Naive thymus-derived CD4-positive, alpha-beta T cell (primary cell): ENCODE measurements at regions not wholly inside any gene's neighbourhood (a gene's known extent, or its start where the extent isn't known, plus 50 kb on each side); places are given as distances from the start of the nearest gene placed in this dataset.

Source experiments
- ATAC-seq: fragments of 150-1000 bp; cut with Tn5 transposase; 2 replicates; pipeline ENCODE4 v1.10.0; 2021; ENCODE audit warnings: mild to moderate bottlenecking, moderate library complexity
- CTCF ChIA-PET: fragments of 350-600 bp; sonication (Branson Sonifier 250); formaldehyde crosslinking; loops from one replicate; lab custom pipeline; 2021; ENCODE audit warnings: antibody characterized with exemption; lab: Charles Lee
- POLR2A ChIA-PET: fragments of 350-600 bp; sonication (Branson Sonifier 250); formaldehyde crosslinking; loops from one replicate; lab custom pipeline; 2021; ENCODE audit warnings: antibody characterized with exemption, inconsistent platforms; lab: Charles Lee
- DNase-seq, 9 donors: peaks; one replicate each; pipeline versions ENCODE4 v3.0.0 to v3.0.0-alpha.2; 2020 to 2022; ENCODE audit warnings: mixed read lengths in 1 of 9
- H3K27ac ChIP-seq: one replicate; pipeline ENCODE4 v1.7.0; 2013; ENCODE audit warnings: mild to moderate bottlenecking, low read depth, low read length, moderate library complexity
- H3K27me3 ChIP-seq, 2 donors: one replicate each; pipeline ENCODE4 v1.7.0; 2013; ENCODE audit warnings: low read length in 2 of 2, mild to moderate bottlenecking in 2 of 2, moderate library complexity in 2 of 2; ENCODE audit not compliant: control insufficient read depth in 2 of 2, insufficient read depth in 2 of 2
- H3K36me3 ChIP-seq, 3 experiments: 1 replicate in 2 of 3; 2 replicates in 1 of 3; pipeline ENCODE4 v1.7.0; 2013; ENCODE audit warnings: low read length in 3 of 3, mild to moderate bottlenecking in 3 of 3, moderate library complexity in 1 of 3; ENCODE audit not compliant: insufficient read depth in 3 of 3, control insufficient read depth in 2 of 3
- H3K4me1 ChIP-seq, 2 donors: one replicate each; pipeline ENCODE4 v1.7.0; 2013; ENCODE audit warnings: low read length in 2 of 2, mild to moderate bottlenecking in 2 of 2, moderate library complexity in 1 of 2; ENCODE audit not compliant: control insufficient read depth in 2 of 2, insufficient read depth in 2 of 2
- H3K4me3 ChIP-seq: 2 replicates; pipeline ENCODE4 v1.7.0; 2013; ENCODE audit warnings: mild to moderate bottlenecking, low read length
- H3K9me3 ChIP-seq, 3 experiments: 1 replicate in 2 of 3; 2 replicates in 1 of 3; pipeline ENCODE4 v1.7.0; 2013; ENCODE audit warnings: low read length in 3 of 3; ENCODE audit not compliant: control insufficient read depth in 2 of 3
- H3K27ac Mint-ChIP-seq, 9 donors: one replicate each; pipeline ENCODE4 v1.8.0; 2020 to 2022; ENCODE audit warnings: mixed read lengths in 9 of 9, mild to moderate bottlenecking in 8 of 9, moderate library complexity in 5 of 9, inconsistent platforms in 2 of 9
- H3K27me3 Mint-ChIP-seq, 5 donors: one replicate each; pipeline ENCODE4 v1.8.0; 2021 to 2022; ENCODE audit warnings: mixed read lengths in 5 of 5, mild to moderate bottlenecking in 1 of 5
- H3K36me3 Mint-ChIP-seq, 5 donors: one replicate each; pipeline ENCODE4 v1.8.0; 2020 to 2022; ENCODE audit warnings: mixed read lengths in 5 of 5, mild to moderate bottlenecking in 3 of 5, inconsistent platforms in 1 of 5
- H3K4me1 Mint-ChIP-seq, 7 donors: one replicate each; pipeline ENCODE4 v1.8.0; 2020 to 2022; ENCODE audit warnings: mixed read lengths in 7 of 7, mild to moderate bottlenecking in 3 of 7, inconsistent platforms in 1 of 7
- H3K4me3 Mint-ChIP-seq, 10 donors: one replicate each; pipeline ENCODE4 v1.8.0; 2020 to 2022; ENCODE audit warnings: mild to moderate bottlenecking in 10 of 10, mixed read lengths in 10 of 10, moderate library complexity in 6 of 10, inconsistent platforms in 2 of 10
- H3K9me3 Mint-ChIP-seq, 11 donors: one replicate each; pipeline ENCODE4 v1.8.0; 2020 to 2022; ENCODE audit warnings: mixed read lengths in 11 of 11, mild to moderate bottlenecking in 4 of 11, inconsistent platforms in 1 of 11, moderate library complexity in 1 of 11
- intact Hi-C, 2 donors: fragments of 100-400 bp; cut with micrococcal nuclease; formaldehyde crosslinking; loops; one replicate each; pipeline ENCODE4 v1.15.1; 2023

GRCh38 chr3:147471741-147472140 is 62.6 kb downstream of the ZIC1 start:
- ATAC-seq (no peak), DNase-seq (no peak)
- intact Hi-C loops = no loop called here
- Histone ChIP-seq H3K27ac (no peak overlapping the region), H3K4me1 (no peaks in the 10 kb centered on the region), H3K4me3 (no peak overlapping the region), H3K9me3 (no peaks in the 10 kb centered on the region), H3K36me3 (no peaks in the 10 kb centered on the region), H3K27me3 (no peaks in the 10 kb centered on the region)
- no peaks in the 10 kb centered on the region for H3K4me1 Mint-ChIP-seq
- H3K27ac Mint-ChIP-seq = no peak overlapping the region
- H3K27me3 Mint-ChIP-seq = no peaks in the 10 kb centered on the region
- peaks cover 0 to 15% (median 2%) of the 10 kb centered on the region in 11 donors for H3K9me3 Mint-ChIP-seq
- CTCF ChIA-PET = interaction anchor here (1.4 kb wide), 1 partner anchor 9 kb away, joined by 4 read pairs; no protein-coding TSS in a partner anchor
- H3K4me3 Mint-ChIP-seq = no peak overlapping the region
- no peaks in the 10 kb centered on the region for H3K36me3 Mint-ChIP-seq
- POLR2A ChIA-PET = no interaction called here

GRCh38 chr3:147472846-147473245 is 63.7 kb downstream of the ZIC1 start:
- H3K27me3 Mint-ChIP-seq = no peaks in the 10 kb centered on the region
- H3K4me3 Mint-ChIP-seq = no peak overlapping the region
- CTCF ChIA-PET = interaction anchor here (1.4 kb wide), 1 partner anchor 8 kb away, joined by 4 read pairs; no protein-coding TSS in a partner anchor
- H3K4me1 ChIP-seq = no peaks in the 10 kb centered on the region
- no peak for DNase-seq
- H3K4me3 ChIP-seq = no peak overlapping the region
- no peaks in the 10 kb centered on the region for H3K9me3 ChIP-seq
- intact Hi-C loops = no loop called here
- no peak for ATAC-seq
- no peaks in the 10 kb centered on the region for H3K36me3 Mint-ChIP-seq
- peaks cover 0 to 10% (median 2%) of the 10 kb centered on the region in 11 donors for H3K9me3 Mint-ChIP-seq
- no peaks in the 10 kb centered on the region for H3K27me3 ChIP-seq
- no peaks in the 10 kb centered on the region for H3K36me3 ChIP-seq
- no peak overlapping the region for H3K27ac ChIP-seq
- POLR2A ChIA-PET = no interaction called here
- no peaks in the 10 kb centered on the region for H3K4me1 Mint-ChIP-seq
- no peak overlapping the region for H3K27ac Mint-ChIP-seq

- H3K4me1 Mint-ChIP-seq = no peaks in the 10 kb centered on the region
- CTCF ChIA-PET = no interaction called here
- Histone ChIP-seq H3K4me3 (no peak overlapping the region), H3K4me1 (no peaks in the 10 kb centered on the region), H3K9me3 (no peaks in the 10 kb centered on the region), H3K27me3 (no peaks in the 10 kb centered on the region), H3K36me3 (no peaks in the 10 kb centered on the region), H3K27ac (no peak overlapping the region)
- peaks cover 0 to 27% (median 6%) of the 10 kb centered on the region in 11 donors for H3K9me3 Mint-ChIP-seq
- no peaks in the 10 kb centered on the region for H3K36me3 Mint-ChIP-seq
- DNase-seq = no peak
- no peak overlapping the region for H3K27ac Mint-ChIP-seq
- ATAC-seq = no peak
- no peaks in the 10 kb centered on the region for H3K27me3 Mint-ChIP-seq
- intact Hi-C loops = no loop called here
- POLR2A ChIA-PET = no interaction called here
- no peak overlapping the region for H3K4me3 Mint-ChIP-seq
These were observed 74.0 kb downstream of the ZIC1 start for GRCh38 chr3:147483145-147483544.

GRCh38 chr3:147483578-147483977 is 74.4 kb downstream of the ZIC1 start:
- Histone ChIP-seq H3K4me1 (no peaks in the 10 kb centered on the region), H3K27ac (no peak overlapping the region), H3K9me3 (no peaks in the 10 kb centered on the region), H3K4me3 (no peak overlapping the region), H3K36me3 (no peaks in the 10 kb centered on the region), H3K27me3 (no peaks in the 10 kb centered on the region)
- no peaks in the 10 kb centered on the region for H3K36me3 Mint-ChIP-seq
- peaks cover 0 to 27% (median 6%) of the 10 kb centered on the region in 11 donors for H3K9me3 Mint-ChIP-seq
- no peak overlapping the region for H3K27ac Mint-ChIP-seq
- ChIA-PET POLR2A (no interaction called here), CTCF (no interaction called here)
- H3K27me3 Mint-ChIP-seq = no peaks in the 10 kb centered on the region
- H3K4me3 Mint-ChIP-seq = no peak overlapping the region
- ATAC-seq (no peak), DNase-seq (no peak)
- intact Hi-C loops = no loop called here
- no peaks in the 10 kb centered on the region for H3K4me1 Mint-ChIP-seq

GRCh38 chr3:147493065-147493464 is 83.9 kb downstream of the ZIC1 start:
- Mint-ChIP-seq H3K36me3 (no peaks in the 10 kb centered on the region), H3K4me1 (no peaks in the 10 kb centered on the region), H3K27ac (no peak overlapping the region), H3K4me3 (no peak overlapping the region), H3K9me3 (peaks cover 0 to 4% (median 0%) of the 10 kb centered on the region in 11 donors), H3K27me3 (no peaks in the 10 kb centered on the region)
- Histone ChIP-seq H3K4me1 (no peaks in the 10 kb centered on the region), H3K9me3 (no peaks in the 10 kb centered on the region), H3K4me3 (no peak overlapping the region), H3K27ac (no peak overlapping the region), H3K36me3 (no peaks in the 10 kb centered on the region), H3K27me3 (no peaks in the 10 kb centered on the region)
- ATAC-seq (no peak), DNase-seq (no peak)
- intact Hi-C loops = no loop called here
- ChIA-PET POLR2A (no interaction called here), CTCF (no interaction called here)

- intact Hi-C loops = no loop called here
- no peak overlapping the region for H3K27ac ChIP-seq
These were observed 84.5 kb downstream of the ZIC1 start for GRCh38 chr3:147493666-147494065.

GRCh38 chr3:147497286-147497685 is 88.1 kb downstream of the ZIC1 start:
- Histone ChIP-seq H3K36me3 (no peaks in the 10 kb centered on the region), H3K27ac (no peak overlapping the region), H3K9me3 (no peaks in the 10 kb centered on the region), H3K4me3 (no peak overlapping the region), H3K27me3 (no peaks in the 10 kb centered on the region), H3K4me1 (no peaks in the 10 kb centered on the region)
- Mint-ChIP-seq H3K36me3 (no peaks in the 10 kb centered on the region), H3K9me3 (peaks cover 0 to 4% (median 0%) of the 10 kb centered on the region in 11 donors), H3K4me3 (no peak overlapping the region), H3K27me3 (no peaks in the 10 kb centered on the region), H3K27ac (no peak overlapping the region), H3K4me1 (no peaks in the 10 kb centered on the region)
- DNase-seq (no peak), ATAC-seq (no peak)
- ChIA-PET POLR2A (no interaction called here), CTCF (no interaction called here)
- intact Hi-C loops = no loop called here

More at GRCh38 chr3:147493666-147494065, 84.5 kb downstream of the ZIC1 start:
- Mint-ChIP-seq H3K4me1 (no peaks in the 10 kb centered on the region), H3K27ac (no peak overlapping the region), H3K36me3 (no peaks in the 10 kb centered on the region), H3K4me3 (no peak overlapping the region), H3K9me3 (peaks cover 0 to 4% (median 0%) of the 10 kb centered on the region in 11 donors), H3K27me3 (no peaks in the 10 kb centered on the region)
- ATAC-seq (no peak), DNase-seq (no peak)
- H3K36me3 ChIP-seq = no peaks in the 10 kb centered on the region
- no peaks in the 10 kb centered on the region for H3K4me1 ChIP-seq
- CTCF ChIA-PET = no interaction called here
- H3K27me3 ChIP-seq = no peaks in the 10 kb centered on the region
- POLR2A ChIA-PET = no interaction called here
- H3K9me3 ChIP-seq = no peaks in the 10 kb centered on the region
- no peak overlapping the region for H3K4me3 ChIP-seq
